ENCODE measurements at regions not wholly inside any gene's neighbourhood (a gene's known extent, or its start where the extent isn't known, plus 50 kb on each side); places are given as distances from the start of the nearest gene placed in this dataset.

GRCh38 chr6:137745321-137745720 lies 121.7 kb upstream of the TNFAIP3 start:
- TF ChIP-seq CTCF (IDR thresholded peaks at IDR 0.05; ENCODE audit: low read length) (no peak), EZH2 (IDR thresholded peaks at IDR 0.05; ENCODE audit: borderline replicate concordance, low read length) (no peak)

All from OCI-LY1 (cell line).